ENCODE measurements at regions not wholly inside any gene's neighbourhood (a gene's known extent, or its start where the extent isn't known, plus 50 kb on each side); places are given as distances from the start of the nearest gene placed in this dataset.

GRCh38 chr3:19093084-19093483 is 55.2 kb upstream of the KCNH8 start:
- Histone ChIP-seq H3K4me3 (no peak overlapping the region), H3K27ac (no peak overlapping the region)

- Histone ChIP-seq H3K27ac (no peak overlapping the region), H3K4me3 (no peak overlapping the region)
These were observed 70.9 kb upstream of the KCNH8 start for GRCh38 chr3:19077388-19077787.

DNA sequence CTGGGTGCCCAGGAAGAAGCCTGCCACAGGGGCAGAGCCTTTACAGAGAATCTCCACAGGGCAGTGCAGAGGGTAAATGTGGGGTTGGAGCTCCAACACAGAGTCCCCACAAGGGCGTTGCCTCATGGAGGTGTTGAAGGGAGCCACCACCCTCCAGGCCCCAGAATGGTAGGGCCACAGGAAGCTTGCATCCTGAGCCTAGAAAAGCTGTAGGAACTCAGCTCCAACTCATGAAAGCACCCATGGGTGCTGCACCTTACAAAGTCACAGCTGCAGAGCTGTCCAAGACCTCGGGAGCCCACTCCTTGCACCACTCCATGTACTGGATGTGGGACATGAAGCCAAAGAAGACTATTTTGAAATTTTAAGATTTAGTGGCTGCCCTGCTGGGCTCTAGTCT is 73.3 kb upstream of the KCNH8 start:
- no peak overlapping the region for H3K27ac ChIP-seq
- no peak overlapping the region for H3K4me3 ChIP-seq

DNA sequence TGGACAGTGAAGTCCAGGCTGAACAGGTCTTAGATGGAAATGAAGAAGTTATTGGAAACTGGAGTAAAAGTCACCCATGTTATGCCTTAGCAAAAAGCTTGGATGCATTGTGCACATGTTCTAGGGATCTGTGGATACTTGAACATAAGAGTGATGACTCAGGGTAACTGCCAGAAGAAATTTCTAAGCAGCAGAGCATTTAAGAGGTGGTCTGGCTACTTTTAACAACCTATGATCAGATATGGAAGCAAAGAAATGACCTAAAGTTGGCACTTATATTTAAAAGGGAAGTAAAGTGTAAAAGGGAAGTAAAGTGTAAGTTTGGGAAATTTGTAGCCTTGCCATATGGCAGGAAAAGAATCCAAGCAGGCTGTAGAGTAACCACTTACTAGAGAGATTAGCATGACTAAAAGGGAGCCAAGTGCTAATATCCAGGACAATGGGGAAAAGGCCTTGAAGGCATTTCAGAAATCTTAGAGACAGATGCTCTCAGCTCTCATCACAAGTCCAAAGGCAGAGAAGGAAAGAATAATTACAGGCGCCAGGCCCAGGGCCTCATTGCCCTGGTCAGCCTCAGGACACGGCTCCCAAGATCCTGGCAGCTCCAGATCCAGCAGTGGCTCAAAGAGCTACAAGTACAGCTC is 73.9 kb upstream of the KCNH8 start:
- Histone ChIP-seq H3K27ac (no peak overlapping the region), H3K4me3 (no peak overlapping the region)

DNA sequence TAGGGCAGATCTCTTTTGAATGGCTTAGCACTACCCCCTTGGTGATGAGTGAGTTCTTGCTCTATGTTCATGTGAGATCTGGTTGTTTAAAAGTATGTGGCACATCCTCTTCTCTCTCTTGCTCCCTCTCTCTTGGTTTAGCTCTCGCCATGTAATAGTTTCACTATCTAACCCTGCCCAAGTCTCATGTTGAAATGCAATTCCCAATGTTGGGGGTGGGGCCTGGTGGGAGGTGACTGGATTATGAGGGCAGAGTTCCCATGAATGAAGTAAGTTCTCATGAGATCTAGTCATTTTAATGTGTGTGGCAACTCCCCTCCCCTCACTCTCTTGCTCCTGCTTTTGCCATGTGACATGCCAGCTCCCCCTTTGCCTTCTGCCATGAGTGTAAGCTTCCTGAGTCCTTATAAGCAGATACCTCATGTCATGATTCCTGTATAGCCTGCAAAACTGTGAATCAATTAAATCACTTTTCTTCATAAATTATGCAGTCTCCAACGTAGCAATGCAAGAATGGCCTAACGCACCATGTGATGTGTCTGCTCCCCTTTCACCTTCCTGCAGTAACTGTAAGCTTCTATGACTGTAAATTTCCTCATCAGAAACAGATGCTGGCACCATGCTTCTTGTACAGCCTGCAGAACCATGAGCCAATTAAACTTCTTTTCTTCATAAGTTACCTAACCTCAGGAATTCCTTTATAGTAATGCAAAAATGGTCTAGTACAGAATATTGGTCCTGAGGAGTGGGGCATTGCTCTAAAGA is 74.8 kb upstream of the KCNH8 start:
- no peak overlapping the region for H3K27ac ChIP-seq
- H3K4me3 ChIP-seq: no peak overlapping the region

DNA sequence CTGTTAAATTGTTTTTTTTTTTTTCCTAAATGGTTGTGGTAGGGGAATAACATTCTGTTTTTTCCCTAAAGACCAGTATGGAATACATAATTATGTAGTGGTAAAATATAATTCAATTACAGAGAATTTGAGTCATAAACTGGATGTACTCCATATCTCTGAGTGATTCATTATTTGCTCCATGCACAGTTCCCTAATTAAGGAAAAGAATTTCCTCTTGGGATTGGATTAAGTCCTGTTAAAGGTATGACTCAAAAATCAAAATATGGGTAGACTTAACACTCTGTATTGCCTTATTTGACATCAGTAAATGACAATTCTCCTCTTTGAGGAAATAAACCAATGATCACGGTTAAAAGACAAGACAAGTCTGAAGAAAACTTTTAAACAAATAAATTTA is 78.0 kb upstream of the KCNH8 start:
- Histone ChIP-seq H3K27ac (no peak overlapping the region), H3K4me3 (no peak overlapping the region)

DNA sequence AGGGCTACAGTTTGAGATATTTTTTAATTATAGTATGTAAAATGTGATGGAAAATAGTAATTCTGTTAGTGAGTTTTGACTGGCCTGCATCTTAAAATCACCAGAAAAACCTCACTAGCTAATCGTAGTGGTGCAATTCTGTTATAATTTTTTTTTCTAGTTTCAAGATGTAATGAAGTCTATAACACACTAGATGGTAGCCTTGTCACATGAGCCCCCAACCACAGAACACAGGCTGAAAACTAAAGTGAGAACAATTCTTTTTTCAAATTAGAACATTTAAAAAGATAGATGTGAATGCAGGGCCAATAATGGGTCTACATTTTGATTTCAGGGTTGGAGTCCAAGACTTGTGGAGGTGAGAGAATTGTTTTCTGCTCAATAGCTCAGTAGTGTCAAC is 83.3 kb upstream of the KCNH8 start:
- Histone ChIP-seq H3K4me3 (no peak overlapping the region), H3K27ac (no peak overlapping the region)

- H3K4me3 ChIP-seq: no peak overlapping the region
- H3K27ac ChIP-seq: no peak overlapping the region
These were observed 84.4 kb upstream of the KCNH8 start for GRCh38 chr3:19063936-19064335.

GRCh38 chr3:19060404-19060803 is 87.9 kb upstream of the KCNH8 start:
- H3K27ac ChIP-seq: no peak overlapping the region
- no peak overlapping the region for H3K4me3 ChIP-seq

GRCh38 chr3:19052874-19053273 is 95.4 kb upstream of the KCNH8 start:
- H3K4me3 ChIP-seq: no peak overlapping the region
- H3K27ac ChIP-seq: no peak overlapping the region

DNA sequence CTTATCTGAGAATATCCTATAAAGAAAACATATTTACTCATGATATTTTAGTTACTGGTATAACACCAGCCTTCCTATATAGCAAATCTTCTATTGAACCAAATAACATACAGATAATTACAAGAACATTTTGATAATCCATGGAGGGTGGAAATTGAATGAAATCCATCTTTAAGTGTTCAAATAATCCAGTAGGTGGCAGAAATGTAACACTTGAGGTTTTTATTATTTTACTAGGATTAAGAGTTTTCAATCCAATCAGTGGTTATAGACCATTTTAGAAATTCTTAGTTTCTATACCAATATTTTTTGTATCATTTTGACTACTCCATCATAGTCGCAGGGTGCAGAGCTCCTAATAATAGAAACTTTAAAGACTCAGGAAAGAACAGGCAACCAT is 101.9 kb upstream of the KCNH8 start:
- no peak overlapping the region for H3K27ac ChIP-seq
- no peak overlapping the region for H3K4me3 ChIP-seq

GRCh38 chr3:19030522-19030839 is 117.8 kb upstream of the KCNH8 start:
- H3K4me3 ChIP-seq: no peak overlapping the region
- no peak overlapping the region for H3K27ac ChIP-seq

GRCh38 chr3:19029837-19030521 is 118.3 kb upstream of the KCNH8 start:
- no peak overlapping the region for H3K27ac ChIP-seq
- H3K4me3 ChIP-seq: no peak overlapping the region

DNA sequence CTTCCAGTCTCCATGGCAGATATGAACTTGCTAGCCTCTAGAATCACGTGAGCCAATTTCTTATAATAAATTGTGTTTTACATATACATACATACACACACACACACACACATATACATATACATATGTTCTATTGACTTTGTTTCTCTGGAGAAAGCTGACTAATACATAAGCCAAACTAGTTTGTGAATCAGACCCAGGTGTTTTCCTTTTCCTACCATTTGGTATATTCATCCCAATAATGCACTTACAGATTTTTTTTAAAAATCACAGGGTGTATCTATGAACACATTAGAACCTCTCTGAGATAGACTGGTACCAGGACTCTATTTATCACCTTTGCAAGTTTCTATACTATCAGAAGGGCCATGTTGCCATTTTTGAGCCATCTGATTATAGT is 122.9 kb upstream of the KCNH8 start:
- Histone ChIP-seq H3K27ac (no peak overlapping the region), H3K4me3 (no peak overlapping the region)

DNA sequence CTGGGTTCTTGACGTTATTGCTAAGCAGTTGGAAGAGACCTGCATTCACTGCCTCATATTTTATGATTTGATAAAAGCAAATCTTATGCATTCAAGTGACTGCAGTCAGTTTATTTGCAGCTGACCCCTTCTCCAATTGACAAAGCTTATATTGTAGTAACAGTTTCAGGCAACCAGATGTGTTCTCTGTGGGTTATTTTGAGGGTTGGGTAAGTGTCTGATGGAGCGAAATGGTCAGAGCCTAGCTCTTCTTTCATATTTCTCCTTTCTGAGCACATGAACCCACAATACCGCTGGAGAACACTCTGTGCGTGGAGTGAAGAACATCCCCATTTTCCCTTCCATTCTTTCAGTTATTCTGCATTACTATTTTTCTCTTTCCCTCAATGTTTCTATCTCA is 125.8 kb upstream of the KCNH8 start:
- H3K27ac ChIP-seq: no peak overlapping the region
- no peak overlapping the region for H3K4me3 ChIP-seq

DNA sequence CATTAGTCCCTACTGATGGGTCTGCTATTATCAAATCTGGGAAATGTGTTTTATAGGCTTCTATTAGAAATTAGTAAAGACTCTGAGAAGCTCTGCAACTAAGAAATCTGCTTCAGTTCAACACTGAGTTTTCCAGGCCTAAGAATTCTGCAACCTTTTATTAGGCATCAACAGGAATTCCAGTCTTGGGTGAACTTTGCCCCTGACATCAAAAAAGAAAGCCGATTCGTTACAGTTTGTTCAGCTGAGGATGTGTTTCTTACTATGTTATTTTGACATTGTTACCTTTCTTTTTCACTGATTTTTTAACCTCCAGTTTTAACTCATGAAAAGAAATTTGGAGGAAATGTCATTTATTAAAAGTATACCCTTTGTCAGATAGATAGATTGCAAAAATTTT is 131.5 kb upstream of the KCNH8 start:
- H3K27ac ChIP-seq: no peak overlapping the region
- no peak overlapping the region for H3K4me3 ChIP-seq

DNA sequence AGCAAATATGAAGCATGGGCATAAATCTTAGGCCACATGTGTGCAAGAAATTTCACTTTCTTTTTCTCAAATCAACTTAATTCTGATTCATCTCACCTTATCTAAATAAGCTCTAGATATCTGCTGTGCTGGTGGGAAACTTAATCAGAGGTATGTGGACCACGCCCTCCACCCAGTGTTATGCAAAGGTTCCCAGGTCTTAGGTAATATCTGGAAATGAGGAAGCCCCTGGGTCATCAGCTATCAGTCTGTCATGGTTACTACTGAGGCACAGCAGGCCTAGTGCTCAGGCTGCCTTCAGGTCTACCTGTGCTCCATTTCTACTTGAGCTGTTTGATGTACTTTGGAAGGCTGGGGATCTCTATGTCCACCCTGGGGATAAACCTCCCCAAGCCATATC is 134.4 kb upstream of the KCNH8 start:
- Histone ChIP-seq H3K4me3 (no peak overlapping the region), H3K27ac (no peak overlapping the region)

DNA sequence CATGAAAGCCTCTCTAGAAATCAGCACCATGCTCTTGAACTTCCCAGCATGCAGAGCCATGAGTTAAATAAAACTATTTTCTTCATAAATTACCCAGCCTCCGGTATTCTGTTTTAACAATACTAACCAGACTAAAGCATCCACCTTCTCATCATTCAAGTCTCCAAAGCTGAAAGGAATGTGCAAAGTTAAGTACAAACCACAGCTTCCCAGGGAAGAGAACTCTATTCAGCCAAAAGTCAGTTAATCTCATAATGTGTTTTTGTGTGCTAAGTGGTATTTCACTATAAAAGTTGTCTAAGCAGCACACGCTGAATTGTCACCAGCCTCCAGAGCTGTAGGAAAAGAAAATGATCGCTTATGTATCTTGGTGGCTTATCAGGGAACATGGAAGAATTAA is 135.5 kb upstream of the KCNH8 start:
- H3K4me3 ChIP-seq: no peak overlapping the region
- no peak overlapping the region for H3K27ac ChIP-seq

DNA sequence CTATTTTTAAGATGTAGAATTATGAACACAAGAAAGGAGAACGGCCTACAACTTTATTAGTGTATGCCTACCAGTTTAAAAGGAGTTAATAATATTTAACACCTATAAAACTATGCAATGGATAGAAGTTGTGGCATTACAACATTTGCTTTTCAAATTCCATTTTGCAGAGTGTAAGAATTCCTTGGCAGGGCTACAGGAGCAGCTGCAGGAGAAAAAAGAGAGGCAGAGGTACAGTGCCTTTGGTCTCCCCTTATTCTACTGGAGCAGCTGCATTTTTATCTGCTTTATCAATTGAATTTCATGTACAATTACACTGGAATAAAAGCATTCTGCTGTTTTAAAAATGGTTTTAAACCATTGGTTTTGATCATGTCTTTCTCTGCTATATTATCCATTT is 145.7 kb upstream of the KCNH8 start:
- Histone ChIP-seq H3K4me3 (no peak overlapping the region), H3K27ac (no peak overlapping the region)

- Histone ChIP-seq H3K27ac (no peak overlapping the region), H3K4me3 (no peak overlapping the region)
These were observed 150.2 kb upstream of the KCNH8 start for GRCh38 chr3:18998069-18998468.

GRCh38 chr3:18992709-18993108 is 155.6 kb upstream of the KCNH8 start:
- no peak overlapping the region for H3K27ac ChIP-seq

More at GRCh38 chr3:18992709-18993108, 155.6 kb upstream of the KCNH8 start:
- no peak overlapping the region for H3K4me3 ChIP-seq
